B cell (primary cell): ENCODE measurements at regions not wholly inside any gene's neighbourhood (a gene's known extent, or its start where the extent isn't known, plus 50 kb on each side); places are given as distances from the start of the nearest gene placed in this dataset.

ENCODE experiments used
- ATAC-seq: fragments of 200-7000 bp; cut with Tn5 transposase; one replicate; pipeline ENCODE4 v1.10.0; 2021; ENCODE audit warnings: low read depth, mild to moderate bottlenecking, moderate number of reproducible peaks, moderate library complexity
- CTCF ChIA-PET: fragments of 350-600 bp; sonication (Branson Sonifier 250); formaldehyde crosslinking; loops from one replicate; lab custom pipeline; 2021; ENCODE audit warnings: antibody characterized with exemption, inconsistent platforms; lab: Charles Lee
- POLR2A ChIA-PET: fragments of 350-600 bp; sonication (Branson Sonifier 250); formaldehyde crosslinking; loops from one replicate; lab custom pipeline; 2021; ENCODE audit warnings: antibody characterized with exemption; lab: Charles Lee
- DNase-seq: peaks from one replicate; pipeline ENCODE4 v3.0.0; 2013
- H2AFZ ChIP-seq: 2 replicates; pipeline ENCODE4 v1.6.1; 2012; ENCODE audit warnings: mild to moderate bottlenecking, low read depth, low read length; ENCODE audit not compliant: insufficient read depth, poor library complexity, severe bottlenecking
- H3K27ac ChIP-seq, 2 donors: 1 replicate in 1 of 2; 2 replicates in 1 of 2; pipeline ENCODE4 v1.5.1; 2012 to 2013; ENCODE audit warnings: low read length in 2 of 2, mild to moderate bottlenecking in 2 of 2, moderate library complexity in 1 of 2
- H3K27me3 ChIP-seq, 4 experiments: fragments of 200-600 bp in 1 of 4; sonication (generic) in 1 of 4; replicated peaks in 1 of 4; 1 replicate in 2 of 4; 2 replicates in 2 of 4; pipeline versions ENCODE4 v1.6.1 to v1.7.0; 2013 to 2016; ENCODE audit warnings: low read length in 3 of 4, mild to moderate bottlenecking in 2 of 4, mixed read lengths in 1 of 4, moderate library complexity in 1 of 4; ENCODE audit not compliant: insufficient read depth in 4 of 4, control insufficient read depth in 3 of 4; ENCODE audit errors: control extremely low read depth in 1 of 4
- H3K36me3 ChIP-seq, 2 experiments: replicated peaks in 1 of 2; 1 replicate in 1 of 2; 2 replicates in 1 of 2; pipeline versions ENCODE4 v1.6.1 to v1.7.1; 2013; ENCODE audit warnings: low read length in 1 of 2; ENCODE audit not compliant: insufficient read depth in 2 of 2, control insufficient read depth in 1 of 2; ENCODE audit errors: control extremely low read depth in 1 of 2, extremely low read depth in 1 of 2
- H3K4me1 ChIP-seq, 2 donors: fragments of 200-600 bp in 1 of 2; sonication (generic) in 1 of 2; 1 replicate in 1 of 2; 2 replicates in 1 of 2; pipeline versions ENCODE4 v1.5.1 to v1.6.1; 2013 to 2017; ENCODE audit warnings: low read length in 2 of 2; ENCODE audit not compliant: control insufficient read depth in 2 of 2, insufficient read depth in 2 of 2
- H3K4me2 ChIP-seq: replicated peaks from 2 replicates; pipeline ENCODE3; 2012; ENCODE audit warnings: mild to moderate bottlenecking, low read depth, low read length; ENCODE audit not compliant: poor library complexity, severe bottlenecking
- H3K4me3 ChIP-seq, 5 experiments: fragments of 200-600 bp in 1 of 5; sonication (generic) in 1 of 5; 1 replicate in 3 of 5; 2 replicates in 2 of 5; pipeline versions ENCODE4 v1.5.1 to v1.7.0; 2011 to 2016; ENCODE audit warnings: low read length in 4 of 5, mild to moderate bottlenecking in 4 of 5, low read depth in 2 of 5, control low read depth in 1 of 5, moderate library complexity in 1 of 5; ENCODE audit not compliant: insufficient read depth in 1 of 5; ENCODE audit errors: control extremely low read depth in 1 of 5, extremely low read depth in 1 of 5
- H3K79me2 ChIP-seq: fragments of 200-600 bp; sonication (generic); one replicate; pipeline ENCODE4 v1.6.0; 2016; ENCODE audit warnings: low read length; ENCODE audit not compliant: control insufficient read depth, insufficient read depth
- H3K9ac ChIP-seq: fragments of 200-600 bp; sonication (generic); 2 replicates; pipeline ENCODE4 v1.6.1; 2017; ENCODE audit warnings: mild to moderate bottlenecking, low read length, moderate library complexity
- H3K9me3 ChIP-seq, 3 donors: one replicate each; pipeline versions ENCODE4 v1.6.1 to v1.7.1; 2013; ENCODE audit warnings: low read length in 2 of 3; ENCODE audit not compliant: control insufficient read depth in 2 of 3, insufficient read depth in 1 of 3; ENCODE audit errors: control extremely low read depth in 1 of 3
- H4K20me1 ChIP-seq: 2 replicates; pipeline ENCODE4 v1.6.0; 2012; ENCODE audit warnings: mild to moderate bottlenecking, low read length; ENCODE audit not compliant: insufficient read depth, control insufficient read depth, poor library complexity, severe bottlenecking
- H3K27ac Mint-ChIP-seq: one replicate; pipeline ENCODE4 v1.8.0; 2021; ENCODE audit warnings: mixed read lengths
- H3K27me3 Mint-ChIP-seq: one replicate; pipeline ENCODE4 v1.8.0; 2021; ENCODE audit warnings: mixed read lengths
- H3K4me1 Mint-ChIP-seq: one replicate; pipeline ENCODE4 v1.8.0; 2021; ENCODE audit warnings: mixed read lengths
- H3K4me3 Mint-ChIP-seq: one replicate; pipeline ENCODE4 v1.8.0; 2021; ENCODE audit warnings: mixed read lengths
- H3K9me3 Mint-ChIP-seq: one replicate; pipeline ENCODE4 v1.8.0; 2022; ENCODE audit warnings: mixed read lengths; ENCODE audit not compliant: insufficient read depth
- CTCF ChIP-seq: fragments of 200-600 bp; IDR thresholded peaks from one replicate; pipeline ENCODE4 v1.8.0; 2022; ENCODE audit warnings: antibody characterized with exemption, mild to moderate bottlenecking
- EZH2 ChIP-seq: IDR thresholded peaks from 2 replicates; pipeline ENCODE4 v1.6.1; 2012; ENCODE audit warnings: borderline replicate concordance, low read depth, mild to moderate bottlenecking, moderate library complexity, low read length; ENCODE audit not compliant: insufficient read depth, poor library complexity, severe bottlenecking
- WGBS: methylation state at CpG from one replicate; pipeline ENCODE4 v1.1.5; 2013; ENCODE audit warnings: missing lambda C conversion rate; ENCODE audit not compliant: insufficient coverage; 5-methylcytosine and 5-hydroxymethylcytosine counted together
- intact Hi-C: fragments of 100-400 bp; cut with micrococcal nuclease; formaldehyde crosslinking; loops from one replicate; pipeline ENCODE4 v1.10.0; 2022

GRCh38 chr3:103170651-103171050 lies 735.8 kb downstream of the ZPLD1 start:
- no peaks in the 10 kb centered on the region for H3K27me3 Mint-ChIP-seq
- Histone ChIP-seq H3K36me3 (no peaks in the 10 kb centered on the region), H4K20me1 (no peaks in the 10 kb centered on the region), H3K27me3 (no peaks in the 10 kb centered on the region), H3K9ac (no peak overlapping the region), H3K79me2 (no peaks in the 10 kb centered on the region), H2AFZ (no peak overlapping the region), H3K4me1 (no peaks in the 10 kb centered on the region), H3K27ac (no peak overlapping the region), H3K9me3 (no peaks in the 10 kb centered on the region), H3K4me2 (no peak overlapping the region), H3K4me3 (no peak overlapping the region)
- POLR2A ChIA-PET, result no interaction called here
- intact Hi-C loops, result no loop called here
- ATAC-seq (no peak), DNase-seq (no peak)
- CTCF ChIA-PET, result no interaction called here
- H3K4me1 Mint-ChIP-seq, result no peaks in the 10 kb centered on the region
- TF ChIP-seq EZH2 (no peak), CTCF (no peak)
- no peak overlapping the region for H3K27ac Mint-ChIP-seq
- H3K9me3 Mint-ChIP-seq, result peaks cover 3% of the 10 kb centered on the region
- H3K4me3 Mint-ChIP-seq, result no peak overlapping the region

GRCh38 chr3:103173940-103174339 lies 739.1 kb downstream of the ZPLD1 start:
- Histone ChIP-seq H3K9ac (no peak overlapping the region), H3K79me2 (no peaks in the 10 kb centered on the region), H3K4me1 (no peaks in the 10 kb centered on the region), H3K4me2 (no peak overlapping the region), H3K27ac (no peak overlapping the region), H3K9me3 (no peaks in the 10 kb centered on the region), H3K36me3 (no peaks in the 10 kb centered on the region), H3K27me3 (no peaks in the 10 kb centered on the region), H2AFZ (no peak overlapping the region), H3K4me3 (no peak overlapping the region), H4K20me1 (no peaks in the 10 kb centered on the region)
- ChIA-PET POLR2A (no interaction called here), CTCF (no interaction called here)
- DNase-seq (no peak), ATAC-seq (no peak)
- H3K9me3 Mint-ChIP-seq, result no peaks in the 10 kb centered on the region
- no peak overlapping the region for H3K4me3 Mint-ChIP-seq
- H3K27me3 Mint-ChIP-seq, result no peaks in the 10 kb centered on the region
- H3K27ac Mint-ChIP-seq, result no peak overlapping the region
- TF ChIP-seq CTCF (no peak), EZH2 (no peak)
- no CpG with 5 or more reads among the region's 1 CpG for WGBS
- H3K4me1 Mint-ChIP-seq, result no peaks in the 10 kb centered on the region
- intact Hi-C loops, result no loop called here
